HepG2 (cell line): ENCODE measurements at regions not wholly inside any gene's neighbourhood (a gene's known extent, or its start where the extent isn't known, plus 50 kb on each side); places are given as distances from the start of the nearest gene placed in this dataset.

Source experiments
- ATAC-seq: fragments of 200-7000 bp; cut with Tn5 transposase; 3 replicates; pipeline ENCODE4 v1.9.1; 2020; ENCODE audit warnings: mild to moderate bottlenecking, moderate library complexity
- BruUV-seq: library from RNA; stranded (reverse); fragments of 400-500 nt; replicated peaks from 2 replicates; lab custom pipeline; 2021; lab: Mats Ljungman, UMichigan
- CTCF ChIA-PET: fragments of 300-600 bp; formaldehyde crosslinking; extraction: SDS; loops from one replicate; lab custom pipeline; 2021; ENCODE audit warnings: low total read pairs, inconsistent platforms, low intra/inter-chr PET ratio; lab: Yijun Ruan, JAX
- POLR2A ChIA-PET: fragments of 350-600 bp; sonication (Branson Sonifier 250); formaldehyde crosslinking; loops from one replicate; lab custom pipeline; 2020; ENCODE audit warnings: antibody characterized with exemption, inconsistent platforms; lab: Yijun Ruan, JAX
- DNase-seq: peaks from one replicate; pipeline ENCODE4 v3.0.0-alpha.2; 2015; ENCODE audit warnings: low spot score
- FAIRE-seq: peaks from 3 replicates; lab custom pipeline; 2011; peaks lifted over from hg19 to GRCh38; lab: Jason Lieb, UNC
- H2AFZ ChIP-seq: one replicate; pipeline ENCODE4 v1.6.1; 2011; ENCODE audit warnings: low read length, inconsistent platforms
- H3K27ac ChIP-seq: fragments of 300-600 bp; 3 replicates; pipeline ENCODE4 v1.8.0; 2011; ENCODE audit warnings: mixed run types, mild to moderate bottlenecking, mixed read lengths, low read length, inconsistent platforms; ENCODE audit not compliant: insufficient read depth; ENCODE audit errors: extremely low read length
- H3K27me3 ChIP-seq, 2 experiments: fragments of 200-600 bp in 1 of 2; 2 replicates in 1 of 2; 3 replicates in 1 of 2; pipeline versions ENCODE4 v1.6.0 to v1.8.0; 2011; ENCODE audit warnings: low read length in 2 of 2, mild to moderate bottlenecking in 2 of 2, moderate library complexity in 2 of 2, inconsistent platforms in 1 of 2; ENCODE audit not compliant: insufficient read depth in 2 of 2, control insufficient read depth in 1 of 2
- H3K36me3 ChIP-seq, 2 experiments: fragments of 200-600 bp in 1 of 2; replicated peaks in 1 of 2; 2 replicates in 1 of 2; 3 replicates in 1 of 2; pipeline versions ENCODE4 v1.5.1 to v1.8.0; 2011; ENCODE audit warnings: low read length in 2 of 2, inconsistent platforms in 1 of 2; ENCODE audit not compliant: insufficient read depth in 2 of 2, control insufficient read depth in 1 of 2
- H3K4me1 ChIP-seq: 2 replicates; pipeline ENCODE4 v1.5.1; 2012; ENCODE audit warnings: low read length, inconsistent platforms; ENCODE audit not compliant: insufficient read depth
- H3K4me2 ChIP-seq: 2 replicates; pipeline ENCODE4 v1.6.0; 2011; ENCODE audit warnings: low read depth, low read length, inconsistent platforms
- H3K4me3 ChIP-seq, 3 experiments: fragments of 200-600 bp in 1 of 3; sonication (generic), shearing (Covaris generic) in 1 of 3; replicated peaks in 1 of 3; 2 replicates each; pipeline ENCODE4 v1.5.1; 2011 to 2016; ENCODE audit warnings: low read length in 3 of 3, inconsistent platforms in 2 of 3, low read depth in 2 of 3, mild to moderate bottlenecking in 2 of 3, control low read depth in 1 of 3, mixed read lengths in 1 of 3; ENCODE audit not compliant: insufficient read depth in 1 of 3
- H3K79me2 ChIP-seq: one replicate; pipeline ENCODE4 v1.6.1; 2011; ENCODE audit warnings: low read length, inconsistent platforms; ENCODE audit not compliant: insufficient read depth
- H3K9ac ChIP-seq: 2 replicates; pipeline ENCODE4 v1.6.0; 2011; ENCODE audit warnings: mild to moderate bottlenecking, low read depth, low read length, inconsistent platforms; ENCODE audit not compliant: insufficient read depth
- H3K9me3 ChIP-seq: 2 replicates; pipeline ENCODE4 v1.5.1; 2012; ENCODE audit warnings: mild to moderate bottlenecking, low read length
- H4K20me1 ChIP-seq: 2 replicates; pipeline ENCODE4 v1.6.0; 2011; ENCODE audit warnings: inconsistent platforms, mild to moderate bottlenecking, low read length, moderate library complexity; ENCODE audit not compliant: insufficient read depth
- ARNTL ChIP-seq: sonication (generic); formaldehyde crosslinking; IDR thresholded peaks from 2 replicates; pipeline ENCODE4 v1.4.0; 2020; ENCODE audit warnings: mild to moderate bottlenecking, missing genetic modification reagents
- CSRNP2 ChIP-seq: sonication (generic); formaldehyde crosslinking; conservative IDR thresholded peaks from 2 replicates; pipeline ENCODE4 v1.8.0; 2022; ENCODE audit warnings: low read depth, missing genetic modification reagents
- ELF4 ChIP-seq: sonication (generic); formaldehyde crosslinking; IDR thresholded peaks from 2 replicates; pipeline ENCODE4 v1.5.0; 2020; ENCODE audit warnings: missing genetic modification reagents, mild to moderate bottlenecking, moderate library complexity, borderline replicate concordance
- FIP1L1 ChIP-seq: fragments of 200-400 bp; formaldehyde crosslinking; IDR thresholded peaks from 2 replicates; pipeline ENCODE4 v1.6.1; 2018; ENCODE audit warnings: low read depth, mild to moderate bottlenecking, low read length, moderate library complexity, borderline replicate concordance; ENCODE audit not compliant: insufficient read depth
- FOSL2 ChIP-seq: sonication (generic); formaldehyde crosslinking; IDR thresholded peaks from 2 replicates; pipeline ENCODE4 v1.4.0; 2020; ENCODE audit warnings: missing genetic modification reagents
- FOXA3 ChIP-seq: IDR thresholded peaks from 2 replicates; pipeline ENCODE4 v1.6.1; 2016; ENCODE audit warnings: missing genetic modification reagents, missing compliant biosample characterization
- IKZF1 ChIP-seq: fragments of 450-650 bp; IDR thresholded peaks from 2 replicates; pipeline ENCODE4 v1.7.1; 2016
- LCORL ChIP-seq, 2 experiments: fragments of 450-650 bp in 1 of 2; sonication (generic) in 1 of 2; formaldehyde crosslinking in 1 of 2; IDR thresholded peaks; 2 replicates each; pipeline versions ENCODE4 v1.5.0 to v1.6.1; 2017 to 2020; ENCODE audit warnings: antibody characterized with exemption in 1 of 2, missing genetic modification reagents in 1 of 2
- MEIS1 ChIP-seq: sonication (generic); formaldehyde crosslinking; IDR thresholded peaks from 2 replicates; pipeline ENCODE4 v1.9.0; 2021; ENCODE audit warnings: mild to moderate bottlenecking, missing genetic modification reagents, moderate library complexity, borderline replicate concordance
- MIXL1 ChIP-seq: IDR thresholded peaks from 2 replicates; pipeline ENCODE4 v1.6.1; 2016
- NBN ChIP-seq: fragments of 450-650 bp; conservative IDR thresholded peaks from 2 replicates; pipeline ENCODE4 v1.6.1; 2017
- PPARG ChIP-seq: conservative IDR thresholded peaks from 2 replicates; pipeline ENCODE4 v1.6.1; 2016; ENCODE audit warnings: missing biosample characterization, missing genetic modification reagents
- SRY ChIP-seq: sonication (generic); formaldehyde crosslinking; IDR thresholded peaks from 2 replicates; pipeline ENCODE4 v1.8.0; 2022; ENCODE audit warnings: mild to moderate bottlenecking, missing genetic modification reagents
- TCF12 ChIP-seq, 2 experiments: fragments of 450-650 bp in 1 of 2; sonication (generic) in 1 of 2; formaldehyde crosslinking in 1 of 2; IDR thresholded peaks; 2 replicates each; pipeline versions ENCODE4 v1.6.1 to v1.8.0; 2017 to 2022; ENCODE audit warnings: antibody characterized with exemption in 1 of 2, mild to moderate bottlenecking in 1 of 2, missing genetic modification reagents in 1 of 2, moderate library complexity in 1 of 2
- ZNF414 ChIP-seq: sonication (generic); formaldehyde crosslinking; IDR thresholded peaks from 2 replicates; pipeline ENCODE4 v1.5.0; 2020; ENCODE audit warnings: missing genetic modification reagents
- ZNF546 ChIP-seq: sonication (generic); formaldehyde crosslinking; conservative IDR thresholded peaks from 2 replicates; pipeline ENCODE4 v1.8.1; 2023; ENCODE audit warnings: mild to moderate bottlenecking, missing genetic modification reagents
- ZNF839 ChIP-seq: sonication (generic); formaldehyde crosslinking; IDR thresholded peaks from 2 replicates; pipeline ENCODE4 v1.4.0; 2020; ENCODE audit warnings: missing genetic modification reagents, mild to moderate bottlenecking, borderline replicate concordance
- ZSCAN9 ChIP-seq: IDR thresholded peaks from 2 replicates; pipeline ENCODE4 v1.6.1; 2016; ENCODE audit warnings: borderline replicate concordance
- WGBS: methylation state at CpG from one replicate; pipeline ENCODE4 v1.1.6; 2017; ENCODE audit warnings: low lambda C conversion rate; 5-methylcytosine and 5-hydroxymethylcytosine counted together
- in situ Hi-C: cut with HindIII; loops from 2 replicates; pipeline ENCODE4 v1.10.0; 2017; ENCODE audit warnings: low pct_unique_long_range_greater_than_20kb; ENCODE audit not compliant: extremely low pct_ligation_motif_present
- intact Hi-C: fragments of 100-400 bp; cut with micrococcal nuclease; formaldehyde crosslinking; loops from one replicate; pipeline ENCODE4 v1.10.0; 2022; ENCODE audit not compliant: unreplicated experiment
- TF ChIP-seq, protein P1 (sequence below): sonication (generic); formaldehyde crosslinking; IDR thresholded peaks from 2 replicates; pipeline ENCODE4 v1.5.1; 2020; ENCODE audit warnings: missing genetic modification reagents, mild to moderate bottlenecking, borderline replicate concordance
- TF ChIP-seq, protein P2 (sequence below): sonication (generic); formaldehyde crosslinking; IDR thresholded peaks from 2 replicates; pipeline ENCODE4 v1.4.0; 2020; ENCODE audit warnings: mild to moderate bottlenecking, missing genetic modification reagents

DNA sequence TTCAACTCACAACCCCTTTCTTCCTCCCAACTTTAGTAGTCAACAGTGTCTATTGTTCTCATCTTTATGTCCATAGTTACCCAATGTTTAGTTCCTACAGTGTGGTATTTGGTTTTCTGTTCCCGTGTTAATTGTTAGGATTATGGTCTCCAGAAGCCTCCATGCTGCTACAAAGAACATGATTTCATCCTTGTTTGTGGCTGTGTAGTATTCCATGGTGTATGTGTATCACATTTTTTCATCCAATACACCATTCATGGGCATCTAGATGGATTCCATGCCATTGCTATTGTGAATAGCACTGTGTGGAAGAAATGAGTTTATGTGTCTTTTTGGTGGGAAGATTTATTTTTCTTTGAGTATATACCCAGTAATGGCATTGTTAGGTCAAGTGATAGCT, 420.3 kb downstream of the XYLT1 start:
- no peak overlapping the region for H2AFZ ChIP-seq
- H3K9ac ChIP-seq, result no peak overlapping the region
- no peak overlapping the region for H3K4me2 ChIP-seq
- TF ChIP-seq ZNF414 (CRISPR knock-in tag), result no peak
- TF ChIP-seq IKZF1, result no peak
- no peak for TF ChIP-seq MEIS1 (CRISPR knock-in tag)
- TF ChIP-seq FIP1L1, result no peak
- TF ChIP-seq NBN, result no peak
- no peak for TF ChIP-seq PPARG
- TF ChIP-seq CSRNP2 (CRISPR knock-in tag), result no peak
- no peak for TF ChIP-seq ARNTL
- no peak for TF ChIP-seq ZNF839 (CRISPR knock-in tag)
- TF ChIP-seq ZNF546 (CRISPR knock-in tag), result no peak
- no peak for TF ChIP-seq LCORL (IDR thresholded peaks at IDR 0.05)
- no peak for TF ChIP-seq LCORL (CRISPR knock-in tag; IDR thresholded peaks at IDR 0.05)
- TF ChIP-seq ZSCAN9, result no peak
- TF ChIP-seq ELF4 (CRISPR knock-in tag), result no peak
- TF ChIP-seq FOSL2, result no peak
- TF ChIP-seq TCF12 (IDR thresholded peaks at IDR 0.05), result no peak
- TF ChIP-seq TCF12 (CRISPR knock-in tag; IDR thresholded peaks at IDR 0.05), result no peak
- TF ChIP-seq MIXL1 (CRISPR knock-in tag), result no peak
- TF ChIP-seq, protein P1, sequence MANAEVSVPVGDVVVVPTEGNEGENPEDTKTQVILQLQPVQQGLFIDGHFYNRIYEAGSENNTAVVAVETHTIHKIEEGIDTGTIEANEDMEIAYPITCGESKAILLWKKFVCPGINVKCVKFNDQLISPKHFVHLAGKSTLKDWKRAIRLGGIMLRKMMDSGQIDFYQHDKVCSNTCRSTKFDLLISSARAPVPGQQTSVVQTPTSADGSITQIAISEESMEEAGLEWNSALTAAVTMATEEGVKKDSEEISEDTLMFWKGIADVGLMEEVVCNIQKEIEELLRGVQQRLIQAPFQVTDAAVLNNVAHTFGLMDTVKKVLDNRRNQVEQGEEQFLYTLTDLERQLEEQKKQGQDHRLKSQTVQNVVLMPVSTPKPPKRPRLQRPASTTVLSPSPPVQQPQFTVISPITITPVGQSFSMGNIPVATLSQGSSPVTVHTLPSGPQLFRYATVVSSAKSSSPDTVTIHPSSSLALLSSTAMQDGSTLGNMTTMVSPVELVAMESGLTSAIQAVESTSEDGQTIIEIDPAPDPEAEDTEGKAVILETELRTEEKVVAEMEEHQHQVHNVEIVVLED (CRISPR knock-in tag), result no peak
- no peak for TF ChIP-seq SRY (CRISPR knock-in tag)
- no peak for TF ChIP-seq FOXA3 (CRISPR knock-in tag)
- TF ChIP-seq, protein P2, sequence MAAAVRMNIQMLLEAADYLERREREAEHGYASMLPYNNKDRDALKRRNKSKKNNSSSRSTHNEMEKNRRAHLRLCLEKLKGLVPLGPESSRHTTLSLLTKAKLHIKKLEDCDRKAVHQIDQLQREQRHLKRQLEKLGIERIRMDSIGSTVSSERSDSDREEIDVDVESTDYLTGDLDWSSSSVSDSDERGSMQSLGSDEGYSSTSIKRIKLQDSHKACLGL (CRISPR knock-in tag), result no peak
- H3K36me3 ChIP-seq, result no peaks in the 10 kb centered on the region
- FAIRE-seq (no peak), ATAC-seq (no peak), DNase-seq (no peak)
- BruUV-seq, result no TSS peak
- CTCF ChIA-PET, result no interaction called here
- H3K79me2 ChIP-seq, result no peaks in the 10 kb centered on the region
- H4K20me1 ChIP-seq, result no peaks in the 10 kb centered on the region
- in situ Hi-C loops (no loop called here), intact Hi-C loops (no loop called here)
- WGBS, result 0% methylated on average over 1 of the region's 1 CpG
- no peaks in the 10 kb centered on the region for H3K27me3 ChIP-seq
- no peak overlapping the region for H3K27ac ChIP-seq
- H3K4me3 ChIP-seq, result no peak overlapping the region
- H3K9me3 ChIP-seq, result peaks cover 7% of the 10 kb centered on the region; the same call in 1 of the 2 replicates
- no peaks in the 10 kb centered on the region for H3K4me1 ChIP-seq
- POLR2A ChIA-PET, result no interaction called here
